GM23248 (cell line): ENCODE measurements at regions not wholly inside any gene's neighbourhood (a gene's known extent, or its start where the extent isn't known, plus 50 kb on each side); places are given as distances from the start of the nearest gene placed in this dataset.

Experiments used
- EZH2 ChIP-seq: fragments of 200-600 bp; sonication (generic); IDR thresholded peaks from 2 replicates; pipeline ENCODE4 v1.6.1; 2018; ENCODE audit warnings: antibody characterized with exemption, mild to moderate bottlenecking; ENCODE audit not compliant: insufficient read depth, poor library complexity, severe bottlenecking
- EZH2phosphoT487 ChIP-seq: fragments of 200-600 bp; sonication (generic); IDR thresholded peaks from 2 replicates; pipeline ENCODE4 v1.6.1; 2018; ENCODE audit warnings: antibody characterized with exemption, moderate library complexity, mild to moderate bottlenecking, low read depth; ENCODE audit not compliant: insufficient read depth

- TF ChIP-seq EZH2 (no peak), EZH2phosphoT487 (no peak)
Measured at GRCh38 chr5:12270914-12271313, 366.7 kb upstream of the CTNND2 start.
